ENCODE measurements at regions not wholly inside any gene's neighbourhood (a gene's known extent, or its start where the extent isn't known, plus 50 kb on each side); places are given as distances from the start of the nearest gene placed in this dataset.
"Not testable (repeated sequence)": the region's sequence is repeated elsewhere in the genome, so short reads cannot be mapped to it uniquely, and the experiment has no call there.

DNA sequence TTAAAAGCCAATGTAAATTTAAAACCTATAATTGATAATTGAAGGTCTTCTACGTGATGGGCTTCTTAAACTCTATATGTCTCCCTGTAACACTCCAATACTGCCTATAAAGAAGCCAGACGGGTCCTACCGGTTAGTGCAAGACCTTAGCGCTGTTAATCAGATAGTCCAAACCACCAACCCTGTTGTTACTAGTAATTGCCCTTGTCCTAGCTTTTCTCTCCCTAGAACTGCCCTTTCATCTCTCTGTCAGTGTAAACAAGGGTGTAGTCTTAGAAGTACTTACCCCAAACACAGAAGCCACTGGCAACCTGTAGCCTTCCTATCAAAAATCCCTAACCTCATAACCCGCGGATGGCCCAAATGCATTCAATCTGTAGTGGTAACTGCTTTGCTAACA is 243.0 kb upstream of the DIO3 start:
- H3K36me3 ChIP-seq (ENCODE audit: insufficient read depth, low read length) = no peaks in the 10 kb centered on the region
- H3K27me3 ChIP-seq (ENCODE audit: insufficient read depth, low read length) = peaks cover 4% of the 10 kb centered on the region
- TF ChIP-seq, protein P1, sequence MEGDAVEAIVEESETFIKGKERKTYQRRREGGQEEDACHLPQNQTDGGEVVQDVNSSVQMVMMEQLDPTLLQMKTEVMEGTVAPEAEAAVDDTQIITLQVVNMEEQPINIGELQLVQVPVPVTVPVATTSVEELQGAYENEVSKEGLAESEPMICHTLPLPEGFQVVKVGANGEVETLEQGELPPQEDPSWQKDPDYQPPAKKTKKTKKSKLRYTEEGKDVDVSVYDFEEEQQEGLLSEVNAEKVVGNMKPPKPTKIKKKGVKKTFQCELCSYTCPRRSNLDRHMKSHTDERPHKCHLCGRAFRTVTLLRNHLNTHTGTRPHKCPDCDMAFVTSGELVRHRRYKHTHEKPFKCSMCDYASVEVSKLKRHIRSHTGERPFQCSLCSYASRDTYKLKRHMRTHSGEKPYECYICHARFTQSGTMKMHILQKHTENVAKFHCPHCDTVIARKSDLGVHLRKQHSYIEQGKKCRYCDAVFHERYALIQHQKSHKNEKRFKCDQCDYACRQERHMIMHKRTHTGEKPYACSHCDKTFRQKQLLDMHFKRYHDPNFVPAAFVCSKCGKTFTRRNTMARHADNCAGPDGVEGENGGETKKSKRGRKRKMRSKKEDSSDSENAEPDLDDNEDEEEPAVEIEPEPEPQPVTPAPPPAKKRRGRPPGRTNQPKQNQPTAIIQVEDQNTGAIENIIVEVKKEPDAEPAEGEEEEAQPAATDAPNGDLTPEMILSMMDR (IDR thresholded peaks at IDR 0.05; ENCODE audit: extremely low read depth, low read depth, low read length) = no peak
- H3K79me2 ChIP-seq (ENCODE audit: insufficient read depth, low read length) = no peaks in the 10 kb centered on the region
- no peak overlapping the region for H3K4me2 ChIP-seq (ENCODE audit: insufficient read depth, low read length)
- no peak for DNase-seq (ENCODE audit: insufficient read length, low spot score, missing footprints)
- H4K20me1 ChIP-seq (ENCODE audit: insufficient read depth, low read length) = no peaks in the 10 kb centered on the region
- H3K27ac ChIP-seq (ENCODE audit: low read depth, low read length) = no peak overlapping the region
- peaks cover 4% of the 10 kb centered on the region for H3K9me3 ChIP-seq (ENCODE audit: low read depth, low read length)
- H2AFZ ChIP-seq (ENCODE audit: low read length) = no peak overlapping the region
- no peak overlapping the region for H3K4me3 ChIP-seq (ENCODE audit: insufficient read depth, low read length)
- no peaks in the 10 kb centered on the region for H3K4me1 ChIP-seq (ENCODE audit: insufficient read depth, low read length)

DNA sequence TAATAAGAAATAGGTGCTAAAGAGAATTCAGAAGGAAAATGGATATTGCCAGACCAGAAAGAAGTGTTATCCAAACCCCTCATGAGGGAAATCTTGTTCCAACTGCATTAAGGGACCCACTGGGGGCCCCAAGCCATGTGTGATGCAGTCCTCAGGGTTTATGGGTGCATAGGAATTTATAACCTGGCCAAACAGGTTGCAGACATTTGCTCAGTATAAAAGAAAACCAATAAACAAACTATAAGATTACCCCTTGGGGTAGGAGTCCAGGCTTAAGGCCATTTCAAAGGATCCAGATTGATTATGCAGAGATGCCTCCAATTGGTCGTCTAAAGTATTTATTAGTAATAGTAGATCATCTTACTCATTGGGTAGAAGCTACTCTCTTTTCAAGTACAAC is 240.9 kb upstream of the DIO3 start:
- no peak overlapping the region for H3K27ac ChIP-seq (ENCODE audit: low read depth, low read length)
- H3K9me3 ChIP-seq (ENCODE audit: low read depth, low read length) = peaks cover 8% of the 10 kb centered on the region
- peaks cover 4% of the 10 kb centered on the region for H3K27me3 ChIP-seq (ENCODE audit: insufficient read depth, low read length)
- TF ChIP-seq, protein P1 (IDR thresholded peaks at IDR 0.05; ENCODE audit: extremely low read depth, low read depth, low read length) = no peak
- DNase-seq (ENCODE audit: insufficient read length, low spot score, missing footprints) = no peak
- H3K4me1 ChIP-seq (ENCODE audit: insufficient read depth, low read length) = no peaks in the 10 kb centered on the region
- no peaks in the 10 kb centered on the region for H3K36me3 ChIP-seq (ENCODE audit: insufficient read depth, low read length)
- no peak overlapping the region for H3K4me2 ChIP-seq (ENCODE audit: insufficient read depth, low read length)
- H2AFZ ChIP-seq (ENCODE audit: low read length) = no peak overlapping the region
- H3K79me2 ChIP-seq (ENCODE audit: insufficient read depth, low read length) = no peaks in the 10 kb centered on the region
- no peaks in the 10 kb centered on the region for H4K20me1 ChIP-seq (ENCODE audit: insufficient read depth, low read length)
- no peak overlapping the region for H3K4me3 ChIP-seq (ENCODE audit: insufficient read depth, low read length)

DNA sequence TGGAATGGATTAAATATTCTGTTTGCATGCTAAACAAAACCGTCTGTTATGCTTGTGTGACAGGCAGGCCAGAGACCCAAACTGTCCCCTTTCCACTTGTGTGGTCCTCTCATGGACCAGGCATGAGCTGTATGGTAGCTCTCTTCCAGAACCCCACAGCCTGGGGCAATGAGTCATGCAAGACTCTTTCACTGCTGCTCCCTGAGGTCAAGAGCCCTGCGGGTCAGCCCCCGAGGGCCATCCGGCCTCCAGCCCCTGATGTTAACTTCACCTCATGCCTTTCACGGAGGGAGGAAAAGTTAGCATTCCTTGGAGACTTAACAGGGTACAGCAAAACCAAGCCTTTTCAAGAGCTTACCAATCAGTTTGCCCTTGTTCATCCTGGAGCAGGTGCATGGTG is 239.1 kb upstream of the DIO3 start:
- no peak overlapping the region for H3K27ac ChIP-seq (ENCODE audit: low read depth, low read length)
- no peaks in the 10 kb centered on the region for H3K4me1 ChIP-seq (ENCODE audit: insufficient read depth, low read length)
- H3K27me3 ChIP-seq (ENCODE audit: insufficient read depth, low read length) = peaks cover 4% of the 10 kb centered on the region
- H2AFZ ChIP-seq (ENCODE audit: low read length) = no peak overlapping the region
- H3K4me3 ChIP-seq (ENCODE audit: insufficient read depth, low read length) = no peak overlapping the region
- H3K36me3 ChIP-seq (ENCODE audit: insufficient read depth, low read length) = no peaks in the 10 kb centered on the region
- H3K9me3 ChIP-seq (ENCODE audit: low read depth, low read length) = peaks cover 4% of the 10 kb centered on the region
- DNase-seq (ENCODE audit: insufficient read length, low spot score, missing footprints) = no peak
- H3K79me2 ChIP-seq (ENCODE audit: insufficient read depth, low read length) = no peaks in the 10 kb centered on the region
- H4K20me1 ChIP-seq (ENCODE audit: insufficient read depth, low read length) = no peaks in the 10 kb centered on the region
- TF ChIP-seq, protein P1 (IDR thresholded peaks at IDR 0.05; ENCODE audit: extremely low read depth, low read depth, low read length) = no peak
- no peak overlapping the region for H3K4me2 ChIP-seq (ENCODE audit: insufficient read depth, low read length)

DNA sequence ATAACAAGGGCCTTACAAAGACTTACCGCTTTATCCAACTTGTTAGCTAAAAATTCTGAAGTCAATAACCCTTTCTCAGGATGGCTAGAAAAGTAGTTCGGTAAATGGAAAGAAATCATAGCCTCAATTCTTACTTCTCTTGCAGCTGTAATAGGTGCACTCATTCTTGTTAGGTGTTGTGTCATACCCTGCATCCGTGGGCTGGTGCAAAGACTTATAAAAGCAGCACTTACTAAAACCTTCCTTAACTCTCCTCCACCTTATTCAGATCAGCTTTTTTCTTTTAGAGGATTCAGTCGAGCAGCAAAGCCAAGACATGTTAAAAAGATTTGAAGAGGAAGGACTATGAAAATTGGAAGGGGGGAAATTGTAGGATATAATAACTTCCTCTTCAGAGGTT is 238.2 kb upstream of the DIO3 start:
- no peaks in the 10 kb centered on the region for H4K20me1 ChIP-seq (ENCODE audit: insufficient read depth, low read length)
- DNase-seq (ENCODE audit: insufficient read length, low spot score, missing footprints) = no peak
- peaks cover 4% of the 10 kb centered on the region for H3K9me3 ChIP-seq (ENCODE audit: low read depth, low read length)
- no peaks in the 10 kb centered on the region for H3K79me2 ChIP-seq (ENCODE audit: insufficient read depth, low read length)
- peaks cover 3% of the 10 kb centered on the region for H3K27me3 ChIP-seq (ENCODE audit: insufficient read depth, low read length)
- H2AFZ ChIP-seq (ENCODE audit: low read length) = no peak overlapping the region
- no peaks in the 10 kb centered on the region for H3K4me1 ChIP-seq (ENCODE audit: insufficient read depth, low read length)
- TF ChIP-seq, protein P1 (IDR thresholded peaks at IDR 0.05; ENCODE audit: extremely low read depth, low read depth, low read length) = no peak
- no peak overlapping the region for H3K27ac ChIP-seq (ENCODE audit: low read depth, low read length)
- H3K4me3 ChIP-seq (ENCODE audit: insufficient read depth, low read length) = no peak overlapping the region
- no peak overlapping the region for H3K4me2 ChIP-seq (ENCODE audit: insufficient read depth, low read length)
- H3K36me3 ChIP-seq (ENCODE audit: insufficient read depth, low read length) = no peaks in the 10 kb centered on the region

DNA sequence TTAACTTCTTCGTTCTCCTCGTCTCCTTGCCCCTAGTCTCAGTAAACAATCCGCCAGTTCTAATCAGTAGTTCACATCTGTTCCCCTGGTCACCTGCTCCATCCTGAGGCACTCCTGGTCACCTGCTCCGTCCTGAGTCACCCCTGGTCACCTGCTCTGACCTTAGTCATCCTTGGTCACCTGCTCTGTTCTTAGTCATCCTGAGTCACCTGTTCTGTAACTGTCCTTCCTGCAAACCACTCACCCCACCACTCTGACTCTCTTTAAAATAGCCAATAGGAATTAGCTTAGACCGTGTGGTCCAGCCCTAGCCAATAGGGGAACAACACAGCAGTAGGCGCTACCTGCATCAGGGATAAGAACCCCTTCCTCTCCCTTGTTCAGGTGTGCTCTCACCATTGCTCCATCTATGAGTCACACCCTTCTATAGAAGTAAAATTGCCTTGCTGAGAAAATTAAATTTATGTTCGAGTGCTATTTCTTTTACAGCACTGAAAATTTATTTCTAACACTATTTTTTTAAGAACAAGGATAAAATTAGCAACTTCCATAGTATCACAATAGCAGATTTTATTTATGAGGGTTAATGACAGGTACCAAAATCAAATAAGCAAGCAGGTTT is 237.6 kb upstream of the DIO3 start:
- H3K79me2 ChIP-seq (ENCODE audit: insufficient read depth, low read length); H2AFZ ChIP-seq (ENCODE audit: low read length); H3K27ac ChIP-seq (ENCODE audit: low read depth, low read length); H3K4me1 ChIP-seq (ENCODE audit: insufficient read depth, low read length); H3K9me3 ChIP-seq (ENCODE audit: low read depth, low read length); H3K36me3 ChIP-seq (ENCODE audit: insufficient read depth, low read length); H3K4me2 ChIP-seq (ENCODE audit: insufficient read depth, low read length); H3K27me3 ChIP-seq (ENCODE audit: insufficient read depth, low read length); H3K4me3 ChIP-seq (ENCODE audit: insufficient read depth, low read length); DNase-seq (ENCODE audit: insufficient read length, low spot score, missing footprints); H4K20me1 ChIP-seq (ENCODE audit: insufficient read depth, low read length): not testable (repeated sequence)
